ENCODE measurements at regions not wholly inside any gene's neighbourhood (a gene's known extent, or its start where the extent isn't known, plus 50 kb on each side); places are given as distances from the start of the nearest gene placed in this dataset.

DNA sequence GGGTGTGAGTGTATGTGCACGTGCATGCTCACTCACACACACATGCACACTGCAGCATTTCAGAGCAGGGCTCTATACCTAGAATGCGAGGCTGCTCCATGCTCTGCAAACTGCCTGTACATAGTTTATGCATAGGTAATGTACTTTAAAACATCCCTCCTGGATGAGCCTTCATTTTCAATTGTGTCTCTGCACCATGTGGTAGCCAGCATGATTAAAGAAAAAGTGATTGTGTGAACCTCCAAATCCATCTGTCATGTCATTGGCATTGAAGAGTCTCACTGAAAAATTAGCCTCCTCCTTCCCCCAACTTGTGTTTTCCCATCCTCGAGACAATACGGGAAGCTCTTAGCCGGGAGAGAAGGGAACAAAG is 120.9 kb upstream of the SPATS2L start:
- TF ChIP-seq POLR2AphosphoS5 (IDR thresholded peaks at IDR 0.05; ENCODE audit: insufficient read depth in 1 of 2, low read depth in 1 of 2) (no peak), CTCF (IDR thresholded peaks at IDR 0.05) (no peak)
